Stomach smooth muscle (tissue), 2 donors: ENCODE measurements at regions not wholly inside any gene's neighbourhood (a gene's known extent, or its start where the extent isn't known, plus 50 kb on each side); places are given as distances from the start of the nearest gene placed in this dataset.

Experiments
- H3K27ac ChIP-seq: one replicate; pipeline ENCODE4 v1.7.0; 2013; ENCODE audit warnings: mild to moderate bottlenecking, low read length, inconsistent platforms
- H3K27me3 ChIP-seq, 2 donors: one replicate each; pipeline ENCODE4 v1.7.0; 2013; ENCODE audit warnings: low read length in 2 of 2; ENCODE audit not compliant: insufficient read depth in 2 of 2, control insufficient read depth in 1 of 2
- H3K36me3 ChIP-seq, 2 donors: one replicate each; pipeline ENCODE4 v1.7.0; 2013; ENCODE audit warnings: low read length in 2 of 2; ENCODE audit not compliant: control insufficient read depth in 2 of 2, insufficient read depth in 2 of 2
- H3K4me1 ChIP-seq: one replicate; pipeline ENCODE4 v1.7.0; 2013; ENCODE audit warnings: low read length; ENCODE audit not compliant: control insufficient read depth, insufficient read depth
- H3K4me3 ChIP-seq, 2 donors: one replicate each; pipeline ENCODE4 v1.7.0; 2013; ENCODE audit warnings: low read length in 2 of 2
- H3K9ac ChIP-seq, 2 donors: one replicate each; pipeline ENCODE4 v1.7.0; 2013; ENCODE audit warnings: low read length in 2 of 2, mild to moderate bottlenecking in 1 of 2
- H3K9me3 ChIP-seq, 2 donors: one replicate each; pipeline ENCODE4 v1.7.0; 2013; ENCODE audit warnings: low read length in 2 of 2; ENCODE audit not compliant: control insufficient read depth in 2 of 2
- donor health status: healthy.
- donor health status: Pancreatic carcinoma.

- Histone ChIP-seq H3K27me3 (no peaks in the 10 kb centered on the region), H3K27ac (no peak overlapping the region), H3K4me3 (no peak overlapping the region), H3K4me1 (no peaks in the 10 kb centered on the region), H3K9me3 (no peaks in the 10 kb centered on the region), H3K9ac (no peak overlapping the region), H3K36me3 (peaks cover 24 to 42% of the 10 kb centered on the region in 2 donors)
Measured at GRCh38 chr21:28877318-28877884, 115.3 kb downstream of the LTN1 start.

- Histone ChIP-seq H3K9ac (no peak overlapping the region), H3K36me3 (peaks cover 26 to 40% of the 10 kb centered on the region in 2 donors), H3K4me1 (no peaks in the 10 kb centered on the region), H3K4me3 (no peak overlapping the region), H3K9me3 (no peaks in the 10 kb centered on the region), H3K27ac (no peak overlapping the region), H3K27me3 (no peaks in the 10 kb centered on the region)
Measured at GRCh38 chr21:28875078-28875477, 117.6 kb downstream of the LTN1 start.

- Histone ChIP-seq H3K4me3 (no peak overlapping the region), H3K36me3 (peaks cover 26 to 40% of the 10 kb centered on the region in 2 donors), H3K27ac (no peak overlapping the region), H3K27me3 (no peaks in the 10 kb centered on the region), H3K4me1 (peaks cover 2% of the 10 kb centered on the region), H3K9ac (no peak overlapping the region), H3K9me3 (no peaks in the 10 kb centered on the region)
Measured at GRCh38 chr21:28872218-28872617, 120.5 kb downstream of the LTN1 start.

GRCh38 chr21:28871388-28872010, 121.2 kb downstream of the LTN1 start:
- H3K4me3 ChIP-seq = no peak overlapping the region
- H3K9me3 ChIP-seq = no peaks in the 10 kb centered on the region
- H3K36me3 ChIP-seq = peaks cover 23 to 39% of the 10 kb centered on the region in 2 donors
- no peaks in the 10 kb centered on the region for H3K27me3 ChIP-seq
- no peak overlapping the region for H3K27ac ChIP-seq
- peaks cover 2% of the 10 kb centered on the region for H3K4me1 ChIP-seq
- H3K9ac ChIP-seq = no peak overlapping the region

- no peak overlapping the region for H3K9ac ChIP-seq
- peaks cover 6 to 7% of the 10 kb centered on the region in 2 donors for H3K36me3 ChIP-seq
- no peaks in the 10 kb centered on the region for H3K27me3 ChIP-seq
- H3K4me3 ChIP-seq = no peak overlapping the region
- no peaks in the 10 kb centered on the region for H3K9me3 ChIP-seq
- H3K4me1 ChIP-seq = peaks cover 2% of the 10 kb centered on the region
- no peak overlapping the region for H3K27ac ChIP-seq
Measured at GRCh38 chr21:28867401-28867800, 125.3 kb downstream of the LTN1 start.

GRCh38 chr21:28865488-28866186, 127.0 kb downstream of the LTN1 start:
- H3K9me3 ChIP-seq = no peaks in the 10 kb centered on the region
- H3K27me3 ChIP-seq = no peaks in the 10 kb centered on the region
- no peak overlapping the region for H3K4me3 ChIP-seq
- H3K4me1 ChIP-seq = peaks cover 2% of the 10 kb centered on the region
- no peak overlapping the region for H3K9ac ChIP-seq
- H3K36me3 ChIP-seq = no peaks in the 10 kb centered on the region
- H3K27ac ChIP-seq = no peak overlapping the region

- no peak overlapping the region for H3K9ac ChIP-seq
- no peak overlapping the region for H3K27ac ChIP-seq
- H3K9me3 ChIP-seq = no peaks in the 10 kb centered on the region
- H3K4me3 ChIP-seq = no peak overlapping the region
- H3K36me3 ChIP-seq = no peaks in the 10 kb centered on the region
- H3K4me1 ChIP-seq = peaks cover 4% of the 10 kb centered on the region
- no peaks in the 10 kb centered on the region for H3K27me3 ChIP-seq
Measured at GRCh38 chr21:28858424-28858823, 134.3 kb downstream of the LTN1 start.

- peaks cover 4% of the 10 kb centered on the region for H3K4me1 ChIP-seq
- H3K36me3 ChIP-seq = no peaks in the 10 kb centered on the region
- H3K4me3 ChIP-seq = no peak overlapping the region
- no peak overlapping the region for H3K27ac ChIP-seq
- no peaks in the 10 kb centered on the region for H3K9me3 ChIP-seq
- no peaks in the 10 kb centered on the region for H3K27me3 ChIP-seq
- H3K9ac ChIP-seq = no peak overlapping the region
Measured at GRCh38 chr21:28857752-28858151, 134.9 kb downstream of the LTN1 start.

- H3K4me1 ChIP-seq = peaks cover 4% of the 10 kb centered on the region
- H3K27me3 ChIP-seq = no peaks in the 10 kb centered on the region
- no peak overlapping the region for H3K27ac ChIP-seq
- H3K4me3 ChIP-seq = no peak overlapping the region
- H3K36me3 ChIP-seq = no peaks in the 10 kb centered on the region
- H3K9me3 ChIP-seq = no peaks in the 10 kb centered on the region
- H3K9ac ChIP-seq = no peak overlapping the region
Measured at GRCh38 chr21:28856588-28857250, 136.0 kb downstream of the LTN1 start.

DNA sequence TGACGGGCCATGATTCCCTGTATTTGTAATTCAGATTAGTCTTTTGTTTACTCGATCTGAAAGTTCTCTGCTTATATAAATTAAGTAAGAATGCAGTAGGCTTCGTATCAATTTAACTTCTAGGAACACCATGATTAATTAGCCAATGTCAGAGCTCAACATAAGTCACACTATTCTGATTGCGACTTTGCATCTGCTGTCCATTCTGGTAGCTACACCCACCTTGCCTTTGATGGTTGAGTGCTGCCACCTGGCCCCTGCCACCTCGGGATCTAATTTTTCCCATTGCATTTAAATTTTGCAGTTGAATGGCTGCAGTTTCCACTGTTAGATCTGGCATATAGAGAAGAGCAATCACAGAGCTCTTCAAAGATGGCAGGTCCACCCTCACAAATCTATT, 140.0 kb downstream of the LTN1 start:
- H3K27ac ChIP-seq = no peak overlapping the region
- no peak overlapping the region for H3K4me3 ChIP-seq
- H3K9ac ChIP-seq = no peak overlapping the region
- H3K36me3 ChIP-seq = no peaks in the 10 kb centered on the region
- H3K27me3 ChIP-seq = no peaks in the 10 kb centered on the region
- no peaks in the 10 kb centered on the region for H3K9me3 ChIP-seq
- peaks cover 4% of the 10 kb centered on the region for H3K4me1 ChIP-seq
